ENCODE measurements at regions not wholly inside any gene's neighbourhood (a gene's known extent, or its start where the extent isn't known, plus 50 kb on each side); places are given as distances from the start of the nearest gene placed in this dataset.

DNA sequence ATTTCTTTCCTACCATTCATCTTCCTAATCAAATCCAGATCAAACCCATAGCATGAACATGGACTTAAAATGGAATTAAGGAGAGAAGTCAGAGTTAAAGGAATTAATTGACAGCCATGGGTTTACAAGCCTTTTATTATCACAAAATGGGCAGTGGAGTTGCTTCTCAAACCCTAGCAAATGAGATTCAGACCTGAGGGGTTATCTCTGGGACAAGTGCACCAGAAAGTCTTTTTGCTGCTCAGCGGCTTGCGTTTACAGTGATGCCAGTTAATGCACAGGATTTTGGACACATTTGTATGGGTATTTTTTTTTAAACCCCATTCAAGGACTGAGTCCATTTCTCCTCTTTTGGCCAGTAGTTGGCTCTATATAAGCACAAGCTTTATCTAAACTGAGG, 503.0 kb downstream of the EFNB2 start:
- H3K4me3 ChIP-seq: no peak overlapping the region
- no peaks in the 10 kb centered on the region for H3K36me3 ChIP-seq
- TF ChIP-seq, protein P1, sequence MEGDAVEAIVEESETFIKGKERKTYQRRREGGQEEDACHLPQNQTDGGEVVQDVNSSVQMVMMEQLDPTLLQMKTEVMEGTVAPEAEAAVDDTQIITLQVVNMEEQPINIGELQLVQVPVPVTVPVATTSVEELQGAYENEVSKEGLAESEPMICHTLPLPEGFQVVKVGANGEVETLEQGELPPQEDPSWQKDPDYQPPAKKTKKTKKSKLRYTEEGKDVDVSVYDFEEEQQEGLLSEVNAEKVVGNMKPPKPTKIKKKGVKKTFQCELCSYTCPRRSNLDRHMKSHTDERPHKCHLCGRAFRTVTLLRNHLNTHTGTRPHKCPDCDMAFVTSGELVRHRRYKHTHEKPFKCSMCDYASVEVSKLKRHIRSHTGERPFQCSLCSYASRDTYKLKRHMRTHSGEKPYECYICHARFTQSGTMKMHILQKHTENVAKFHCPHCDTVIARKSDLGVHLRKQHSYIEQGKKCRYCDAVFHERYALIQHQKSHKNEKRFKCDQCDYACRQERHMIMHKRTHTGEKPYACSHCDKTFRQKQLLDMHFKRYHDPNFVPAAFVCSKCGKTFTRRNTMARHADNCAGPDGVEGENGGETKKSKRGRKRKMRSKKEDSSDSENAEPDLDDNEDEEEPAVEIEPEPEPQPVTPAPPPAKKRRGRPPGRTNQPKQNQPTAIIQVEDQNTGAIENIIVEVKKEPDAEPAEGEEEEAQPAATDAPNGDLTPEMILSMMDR (IDR thresholded peaks at IDR 0.05): no peak
- no peak overlapping the region for H3K27ac ChIP-seq
- no peaks in the 10 kb centered on the region for H3K4me1 ChIP-seq
- DNase-seq (ENCODE audit: low spot score): no peak
- no peaks in the 10 kb centered on the region for H3K9me3 ChIP-seq
- no peaks in the 10 kb centered on the region for H3K27me3 ChIP-seq

DNA sequence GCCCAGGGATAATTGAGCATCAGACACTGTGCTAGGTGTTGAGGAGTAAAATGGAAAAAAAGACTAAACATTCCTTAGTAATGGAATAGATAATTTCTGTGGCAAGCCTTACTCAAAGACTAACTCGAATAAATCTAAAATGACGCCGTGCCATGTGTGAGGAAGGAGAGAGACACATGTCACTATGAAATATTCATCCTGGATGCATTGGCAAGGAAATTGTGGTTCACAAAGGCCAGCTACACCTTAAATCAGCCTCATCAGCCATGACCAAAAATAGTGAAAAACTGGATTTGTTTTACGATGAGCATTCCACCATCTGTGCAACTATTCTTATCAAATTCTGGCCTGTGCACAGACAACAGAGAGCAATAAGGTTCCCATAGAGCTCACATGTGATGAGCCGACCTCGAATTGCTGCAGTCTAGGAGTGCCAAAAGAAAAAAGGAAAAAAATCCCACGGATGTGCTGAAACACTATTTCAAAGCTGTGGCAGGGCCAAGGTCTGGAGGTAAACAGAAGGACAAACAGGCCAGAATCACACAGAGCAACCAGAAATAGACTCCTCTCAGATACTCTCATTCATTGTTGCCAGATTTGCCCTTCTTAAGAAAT, 505.7 kb downstream of the EFNB2 start:
- Histone ChIP-seq H3K27me3 (no peaks in the 10 kb centered on the region), H3K9me3 (no peaks in the 10 kb centered on the region), H3K4me1 (no peaks in the 10 kb centered on the region), H3K36me3 (no peaks in the 10 kb centered on the region), H3K27ac (no peak overlapping the region), H3K4me3 (no peak overlapping the region)
- TF ChIP-seq, protein P1 (IDR thresholded peaks at IDR 0.05): no peak
- DNase-seq (ENCODE audit: low spot score): no peak

DNA sequence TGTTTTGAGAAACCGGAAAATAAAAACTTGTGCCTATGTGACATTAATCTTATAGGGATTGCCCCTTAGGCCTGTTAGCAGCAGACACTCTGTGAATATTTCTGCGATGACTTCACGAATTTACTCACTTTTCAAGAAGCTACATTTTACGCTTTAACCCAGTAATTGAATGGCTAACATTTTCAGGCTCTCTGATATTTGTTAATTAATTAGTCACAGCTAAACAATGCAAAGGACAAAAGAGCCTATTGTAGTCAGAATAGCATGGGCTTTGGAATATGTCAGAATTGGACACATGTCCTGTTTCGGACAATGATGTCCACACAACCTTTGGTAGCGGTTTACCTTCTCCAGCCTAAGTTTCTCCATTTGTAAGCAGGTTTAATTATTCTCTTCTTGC, 506.6 kb downstream of the EFNB2 start:
- H3K27me3 ChIP-seq: no peaks in the 10 kb centered on the region
- H3K9me3 ChIP-seq: no peaks in the 10 kb centered on the region
- TF ChIP-seq, protein P1 (IDR thresholded peaks at IDR 0.05): no peak
- no peak overlapping the region for H3K4me3 ChIP-seq
- no peak overlapping the region for H3K27ac ChIP-seq
- DNase-seq (ENCODE audit: low spot score): no peak
- H3K4me1 ChIP-seq: no peaks in the 10 kb centered on the region
- H3K36me3 ChIP-seq: no peaks in the 10 kb centered on the region

DNA sequence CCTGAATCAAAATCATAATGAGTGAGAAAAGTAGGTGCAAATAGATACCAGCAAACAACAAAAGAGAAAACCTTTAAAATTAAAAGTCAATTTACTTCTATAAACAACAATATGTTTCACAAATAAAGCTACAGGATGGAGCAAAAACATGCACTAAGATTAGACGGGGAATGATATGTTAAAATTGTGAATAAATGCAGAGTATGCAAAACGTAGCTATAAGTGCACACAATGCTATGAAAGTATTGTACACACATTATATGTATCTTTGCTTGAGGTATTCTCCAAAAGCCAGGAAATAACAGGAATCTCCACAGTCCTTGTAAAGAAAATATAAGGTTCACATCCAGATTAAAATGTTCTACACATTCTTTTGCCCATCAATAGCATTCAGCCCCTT, 523.9 kb downstream of the EFNB2 start:
- no peaks in the 10 kb centered on the region for H3K9me3 ChIP-seq
- no peaks in the 10 kb centered on the region for H3K36me3 ChIP-seq
- H3K27ac ChIP-seq: no peak overlapping the region
- TF ChIP-seq, protein P1 (IDR thresholded peaks at IDR 0.05): no peak
- H3K4me3 ChIP-seq: no peak overlapping the region
- DNase-seq (ENCODE audit: low spot score): no peak
- H3K4me1 ChIP-seq: no peaks in the 10 kb centered on the region
- no peaks in the 10 kb centered on the region for H3K27me3 ChIP-seq

DNA sequence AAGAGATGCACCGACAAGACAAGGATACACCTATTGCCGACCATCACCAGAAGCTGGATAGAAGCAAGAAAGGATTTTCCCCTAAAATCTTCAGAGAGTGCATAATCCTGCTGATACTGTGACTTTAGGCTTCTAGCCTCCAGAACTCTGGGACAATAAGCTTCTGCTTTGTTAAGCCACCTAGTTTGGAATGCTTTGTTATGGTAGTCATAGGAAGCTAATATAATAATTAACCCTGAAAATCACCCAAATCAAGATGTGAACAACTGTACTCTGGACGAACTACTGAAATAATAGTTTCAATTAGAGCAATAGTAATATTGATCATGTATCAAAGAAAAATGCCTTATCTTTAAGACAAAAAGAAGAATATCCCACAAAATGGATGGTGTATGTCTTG, 524.6 kb downstream of the EFNB2 start:
- Histone ChIP-seq H3K27ac (no peak overlapping the region), H3K4me3 (no peak overlapping the region), H3K36me3 (no peaks in the 10 kb centered on the region), H3K4me1 (no peaks in the 10 kb centered on the region), H3K27me3 (no peaks in the 10 kb centered on the region), H3K9me3 (no peaks in the 10 kb centered on the region)
- TF ChIP-seq, protein P1 (IDR thresholded peaks at IDR 0.05): no peak
- DNase-seq (ENCODE audit: low spot score): no peak

DNA sequence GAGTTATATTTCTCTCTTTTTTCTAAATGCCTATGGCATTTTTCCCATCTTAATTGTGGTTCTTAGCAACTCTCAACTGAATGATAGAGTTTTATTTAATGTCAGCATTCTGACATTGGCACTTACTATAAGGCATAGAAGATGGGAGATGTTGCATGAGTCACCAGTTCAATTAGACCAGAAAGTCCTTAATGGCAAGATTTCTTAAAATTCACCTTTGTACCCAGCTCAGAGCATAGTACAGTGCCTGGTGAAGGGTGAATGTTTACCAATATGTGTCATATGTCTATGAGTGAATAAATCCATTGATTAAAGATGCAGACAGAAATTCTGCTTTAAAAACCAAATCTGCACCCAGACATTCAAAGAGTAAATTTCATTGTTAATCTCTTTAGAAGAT, 526.9 kb downstream of the EFNB2 start:
- no peaks in the 10 kb centered on the region for H3K27me3 ChIP-seq
- no peak overlapping the region for H3K4me3 ChIP-seq
- no peaks in the 10 kb centered on the region for H3K36me3 ChIP-seq
- no peaks in the 10 kb centered on the region for H3K4me1 ChIP-seq
- TF ChIP-seq, protein P1 (IDR thresholded peaks at IDR 0.05): no peak
- H3K9me3 ChIP-seq: no peaks in the 10 kb centered on the region
- DNase-seq (ENCODE audit: low spot score): no peak
- no peak overlapping the region for H3K27ac ChIP-seq

Measured in right atrium auricular region (tissue), 2 donors.